ELF-1 (cell line): ENCODE measurements at regions not wholly inside any gene's neighbourhood (a gene's known extent, or its start where the extent isn't known, plus 50 kb on each side); places are given as distances from the start of the nearest gene placed in this dataset.
"Not testable (repeated sequence)": the region's sequence is repeated elsewhere in the genome, so short reads cannot be mapped to it uniquely, and the experiment has no call there.

Source experiments
- DNase-seq: peaks from one replicate; pipeline ENCODE4 v3.0.0-alpha.2; 2016; ENCODE audit warnings: low read depth, low spot score

- DNase-seq: peak; percentile 1
These were observed 51.7 kb downstream of the PPIAL4C start for GRCh38 chr1:149635290-149635899.

GRCh38 chr1:149636286-149637122, 52.9 kb downstream of the PPIAL4C start:
- peak; percentile 96 for DNase-seq

GRCh38 chr1:149638481-149638880, 54.8 kb downstream of the PPIAL4C start:
- DNase-seq: not testable (repeated sequence)

GRCh38 chr1:149638901-149639658, 55.4 kb downstream of the PPIAL4C start:
- DNase-seq: peak; percentile 1

- DNase-seq: not testable (repeated sequence)
These were observed 57.5 kb downstream of the PPIAL4C start for GRCh38 chr1:149641179-149641578.

- DNase-seq: not testable (repeated sequence)
These were observed 61.2 kb downstream of the PPIAL4C start for GRCh38 chr1:149644818-149645217.

GRCh38 chr1:149646360-149647017, 62.8 kb downstream of the PPIAL4C start:
- peak; percentile 51 for DNase-seq

- DNase-seq: peak; percentile 11
These were observed 63.3 kb downstream of the PPIAL4C start for GRCh38 chr1:149647018-149647373.

- DNase-seq: not testable (repeated sequence)
These were observed 74.1 kb downstream of the PPIAL4C start for GRCh38 chr1:149657750-149658149.

GRCh38 chr1:149658175-149658574, 74.5 kb downstream of the PPIAL4C start:
- DNase-seq: not testable (repeated sequence)

GRCh38 chr1:149664624-149665023, 81.0 kb downstream of the PPIAL4C start:
- DNase-seq: not testable (repeated sequence)

GRCh38 chr1:149665033-149665432, 81.4 kb downstream of the PPIAL4C start:
- not testable (repeated sequence) for DNase-seq

- not testable (repeated sequence) for DNase-seq
These were observed 81.9 kb downstream of the PPIAL4C start for GRCh38 chr1:149665528-149665927.

- DNase-seq: not testable (repeated sequence)
These were observed 89.7 kb downstream of the PPIAL4C start for GRCh38 chr1:149673231-149673909.

- DNase-seq: not testable (repeated sequence)
These were observed 91.3 kb downstream of the PPIAL4C start for GRCh38 chr1:149674921-149675320.

GRCh38 chr1:149677359-149677758, 93.7 kb downstream of the PPIAL4C start:
- DNase-seq: not testable (repeated sequence)

GRCh38 chr1:149686593-149687238, 95.8 kb upstream of the FCGR1A start:
- DNase-seq: not testable (repeated sequence)

GRCh38 chr1:149691399-149691798, 91.1 kb upstream of the FCGR1A start:
- not testable (repeated sequence) for DNase-seq

GRCh38 chr1:149692804-149693539, 89.5 kb upstream of the FCGR1A start:
- not testable (repeated sequence) for DNase-seq

- not testable (repeated sequence) for DNase-seq
These were observed 87.4 kb upstream of the FCGR1A start for GRCh38 chr1:149695066-149695465.
